Hypothalamus (tissue), 51 donors: ENCODE measurements at regions not wholly inside any gene's neighbourhood (a gene's known extent, or its start where the extent isn't known, plus 50 kb on each side); places are given as distances from the start of the nearest gene placed in this dataset.

Experiments used
- DNase-seq, 51 donors: peaks; one replicate each; lab custom pipeline; 2025; lab: John Stamatoyannopoulos, UW

DNA sequence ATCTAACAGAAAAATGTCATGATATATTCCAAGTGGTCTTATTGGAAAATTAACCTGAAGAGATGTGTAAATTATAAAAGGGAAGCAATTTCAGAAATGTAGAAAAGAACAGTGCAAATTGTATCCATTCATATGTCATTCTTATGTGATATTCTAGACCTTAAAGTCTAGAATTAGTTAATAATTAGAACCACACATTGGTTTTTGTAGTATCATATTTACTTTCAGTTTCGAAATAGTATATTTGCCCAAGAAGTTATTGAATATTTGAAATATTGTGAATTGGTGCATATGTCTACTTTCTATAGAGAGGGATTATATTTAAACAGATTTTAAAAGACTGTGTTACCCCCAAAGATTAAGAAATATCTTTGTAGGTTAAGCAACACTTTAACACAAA is 1348.6 kb upstream of the ACVR2A start:
- DNase-seq = no peak

DNA sequence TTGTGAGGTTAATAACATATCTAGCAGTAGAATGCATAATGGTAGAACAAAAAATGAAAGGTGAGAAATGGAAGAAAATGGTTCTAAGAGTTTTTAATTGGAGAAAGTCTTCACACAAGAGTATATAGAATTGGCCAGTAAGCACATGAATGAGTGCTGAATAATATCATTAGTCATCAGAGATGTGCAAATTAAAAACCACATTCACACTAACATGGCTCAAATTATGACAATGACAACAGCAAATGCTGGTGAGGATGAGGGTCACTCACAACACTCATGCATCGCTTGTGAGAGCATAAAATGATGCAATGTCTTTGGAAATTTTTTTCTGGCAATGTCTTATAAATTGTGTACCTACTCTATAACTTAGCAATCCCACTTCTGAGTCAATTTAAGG is 1355.4 kb upstream of the ACVR2A start:
- no peak for DNase-seq

DNA sequence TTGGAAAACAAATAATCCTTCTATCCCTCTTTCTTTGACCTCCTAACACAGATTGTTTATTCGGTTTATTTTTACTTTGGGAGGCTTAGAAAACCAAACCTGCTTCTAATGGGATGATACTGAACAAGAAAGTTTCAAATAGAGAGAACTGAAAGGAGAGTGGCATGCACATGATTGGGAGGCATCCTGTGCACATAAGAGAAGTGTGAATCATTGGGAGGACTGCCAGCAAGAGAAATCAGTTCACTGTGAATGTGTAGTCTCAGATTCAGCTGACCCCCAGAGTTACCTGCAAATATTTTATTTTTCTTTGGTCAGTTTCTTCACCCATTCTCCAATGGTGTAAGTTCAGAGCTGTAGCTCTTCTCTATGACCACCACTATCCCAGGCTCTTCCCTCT is 1363.2 kb upstream of the ACVR2A start:
- DNase-seq = no peak

DNA sequence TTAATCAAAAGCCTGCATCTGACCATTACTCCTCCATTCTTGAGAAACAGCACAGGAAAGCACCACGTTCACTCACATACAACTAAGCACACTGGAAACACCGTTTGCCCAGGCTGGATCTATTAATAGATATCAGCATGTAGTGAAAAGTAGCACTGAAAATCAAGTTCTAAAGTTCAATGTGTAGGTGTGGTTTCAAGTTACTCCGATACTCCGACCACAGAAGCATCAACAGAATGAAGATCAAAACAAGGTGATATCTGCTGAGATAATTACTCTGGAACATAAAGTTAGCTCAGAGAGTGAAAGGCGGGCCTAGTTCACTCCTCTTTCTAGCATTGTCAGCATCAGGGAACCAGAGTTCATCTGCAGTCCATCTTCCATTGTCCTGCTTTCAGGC is 1367.4 kb upstream of the ACVR2A start:
- no peak for DNase-seq

DNA sequence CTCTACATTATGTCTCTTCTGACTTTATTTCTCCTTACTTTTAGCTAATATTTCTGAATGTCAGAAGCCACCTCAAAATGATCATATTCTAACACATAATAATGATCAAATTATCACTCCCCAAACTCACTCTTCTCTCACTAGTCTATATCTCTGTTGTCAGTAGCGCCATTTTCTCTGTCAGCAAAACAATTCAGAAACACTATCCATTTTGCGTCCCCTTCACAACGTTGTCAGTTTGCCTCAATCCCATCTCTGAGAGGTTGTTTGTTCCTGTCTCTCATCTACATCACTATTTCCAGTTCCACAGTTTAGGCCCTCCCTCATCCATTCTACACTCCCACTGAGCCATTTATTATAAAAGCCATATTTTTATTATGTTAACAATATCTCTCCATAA is 1376.3 kb upstream of the ACVR2A start:
- DNase-seq = no peak

DNA sequence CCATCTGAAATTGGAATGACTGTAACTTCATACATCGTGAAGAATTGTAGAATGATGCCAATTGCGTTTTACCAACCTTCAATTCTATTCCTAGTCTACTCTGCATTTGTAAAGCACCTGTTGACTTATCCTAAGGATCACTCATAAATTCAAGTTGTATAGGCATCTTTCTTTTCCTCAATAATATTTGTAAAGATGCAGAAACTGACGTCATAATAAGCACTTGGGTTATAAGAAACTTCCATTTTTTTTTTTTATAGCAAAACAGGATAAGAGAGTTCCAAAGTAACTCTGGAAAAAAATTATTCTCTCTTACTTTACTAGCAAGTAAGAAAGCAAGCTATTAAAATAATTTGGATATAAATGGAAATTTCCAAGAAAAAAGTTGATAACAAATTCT is 1377.4 kb upstream of the ACVR2A start:
- DNase-seq = no peak

DNA sequence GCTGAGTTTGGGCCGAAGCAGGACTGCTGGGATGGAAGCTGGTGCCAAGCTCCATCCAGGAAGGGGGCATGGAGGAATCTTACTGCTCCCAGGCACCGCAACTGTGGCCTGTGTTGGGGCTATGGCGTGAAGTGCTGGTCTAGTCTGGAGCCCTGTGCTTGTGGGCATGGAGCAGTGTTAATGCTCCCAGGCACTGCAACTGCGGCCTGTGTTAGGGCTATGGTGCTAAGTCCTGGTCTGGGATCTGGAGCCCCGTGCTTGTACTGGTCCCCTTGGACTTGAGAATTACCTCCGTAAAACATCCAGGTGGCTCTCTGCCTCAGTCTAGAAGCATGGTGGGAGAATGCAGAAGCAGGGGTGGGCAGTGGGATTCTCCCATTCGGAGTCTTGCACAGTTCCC is 1379.4 kb upstream of the ACVR2A start:
- no peak for DNase-seq

DNA sequence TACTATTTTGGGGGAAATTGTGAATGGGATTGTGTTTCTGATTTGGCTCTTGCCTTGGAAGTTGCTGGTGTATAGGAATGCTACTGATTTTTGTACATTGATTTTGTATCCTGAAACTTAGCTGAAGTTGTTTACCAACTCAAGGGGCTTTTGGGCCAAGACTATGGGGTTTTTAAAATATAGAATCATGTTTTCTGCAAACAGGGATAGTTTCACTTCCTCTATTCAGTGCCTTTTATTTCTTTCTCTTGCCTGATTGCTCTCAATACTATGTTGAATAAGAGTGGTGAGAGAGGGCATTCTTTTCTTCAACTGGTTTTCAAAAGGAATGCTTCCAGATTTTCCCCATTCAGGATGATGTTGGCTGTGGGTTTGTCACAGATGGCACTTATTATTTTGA is 1383.8 kb upstream of the ACVR2A start:
- no peak for DNase-seq

DNA sequence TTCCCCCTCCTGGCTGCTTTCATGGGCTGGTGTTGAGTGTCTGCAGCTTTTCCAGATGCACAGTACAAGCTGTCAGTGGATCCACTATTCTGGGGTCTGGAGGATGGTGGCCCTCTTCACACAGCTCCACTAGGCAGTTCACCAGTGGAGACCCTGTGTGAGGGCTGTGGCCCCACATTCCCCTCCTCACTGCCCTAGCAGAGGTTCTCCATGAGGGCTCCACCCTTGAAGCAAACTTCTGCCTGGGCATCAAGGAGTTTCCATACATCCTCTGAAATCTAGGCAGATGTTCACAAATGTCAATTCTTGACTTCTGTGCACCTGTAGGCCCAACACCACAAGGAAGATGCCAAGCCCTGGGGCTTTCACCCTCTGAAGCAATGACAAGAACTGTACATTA is 1386.2 kb upstream of the ACVR2A start:
- DNase-seq = no peak

DNA sequence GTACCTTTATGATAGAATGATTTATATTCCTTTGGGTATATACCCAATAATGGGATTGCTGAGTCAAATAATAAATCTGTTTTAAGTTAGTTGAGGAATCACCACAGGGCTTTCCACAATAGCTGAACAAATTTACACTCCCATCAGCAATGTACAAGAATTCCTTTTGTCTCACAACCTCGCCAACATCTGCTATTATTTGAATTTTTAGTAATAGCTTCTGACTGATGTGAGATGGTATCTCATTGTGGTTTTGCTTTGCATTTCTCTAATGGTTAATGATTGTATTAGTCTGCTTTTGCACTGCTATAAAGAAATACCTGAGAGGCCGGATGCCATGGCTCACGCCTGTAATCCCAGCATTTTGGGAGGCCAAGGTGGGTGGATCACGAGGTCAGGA is 1387.6 kb upstream of the ACVR2A start:
- DNase-seq = no peak

DNA sequence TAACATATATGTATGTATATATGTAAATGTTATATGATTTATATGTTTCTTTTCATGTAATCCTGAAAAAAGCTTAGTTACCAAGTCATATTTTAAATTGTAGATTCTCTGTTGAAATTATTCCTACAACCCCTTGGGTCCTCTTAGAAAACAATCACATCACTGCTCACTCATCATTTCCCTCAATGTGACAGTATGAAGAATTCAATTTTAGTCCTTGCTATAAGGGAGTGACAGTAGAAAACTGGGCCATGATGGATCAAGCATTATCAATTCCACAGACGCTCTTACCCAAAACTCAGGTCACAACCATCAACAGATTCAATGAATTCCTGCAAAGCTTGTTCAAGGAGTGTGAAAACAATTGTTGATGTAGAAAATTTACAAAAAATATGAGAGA is 1389.5 kb upstream of the ACVR2A start:
- DNase-seq = no peak

DNA sequence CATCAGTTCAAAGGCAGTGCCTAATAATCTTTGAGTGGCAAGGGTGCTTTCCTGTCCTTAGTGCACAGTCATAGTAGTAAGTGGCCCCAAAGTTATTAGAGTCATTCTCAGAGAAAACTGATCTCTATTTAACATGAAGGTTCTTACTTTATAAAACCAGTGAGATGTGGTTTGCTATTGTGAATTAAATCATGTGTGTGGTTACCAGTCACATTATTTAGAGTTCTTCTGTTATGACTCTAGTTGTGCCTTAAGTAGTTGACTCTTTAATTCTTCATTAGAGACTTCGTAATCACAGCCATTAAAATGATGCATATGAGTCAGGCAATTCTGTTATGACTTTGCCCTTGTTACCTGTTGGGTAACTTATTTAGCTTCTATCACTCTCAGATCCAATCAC is 1392.9 kb upstream of the ACVR2A start:
- no peak for DNase-seq

DNA sequence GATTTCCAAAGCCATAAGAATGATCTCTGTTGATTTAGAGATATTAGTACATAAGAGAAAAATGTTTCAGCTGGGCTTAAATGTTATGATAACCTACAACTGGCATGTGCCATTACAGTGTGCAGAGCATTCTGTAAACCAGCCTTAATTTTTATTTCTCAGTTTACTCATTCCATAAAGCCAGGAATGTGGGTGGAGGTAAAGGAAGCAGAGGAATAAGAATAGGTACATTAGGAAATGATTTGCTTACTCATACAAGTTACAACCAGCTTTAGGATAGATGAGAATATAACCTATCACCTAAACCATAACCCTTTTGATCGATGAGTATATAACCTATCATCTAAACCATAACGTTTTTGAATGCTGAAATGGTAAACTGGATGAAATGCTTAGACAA is 1394.7 kb upstream of the ACVR2A start:
- no peak for DNase-seq

DNA sequence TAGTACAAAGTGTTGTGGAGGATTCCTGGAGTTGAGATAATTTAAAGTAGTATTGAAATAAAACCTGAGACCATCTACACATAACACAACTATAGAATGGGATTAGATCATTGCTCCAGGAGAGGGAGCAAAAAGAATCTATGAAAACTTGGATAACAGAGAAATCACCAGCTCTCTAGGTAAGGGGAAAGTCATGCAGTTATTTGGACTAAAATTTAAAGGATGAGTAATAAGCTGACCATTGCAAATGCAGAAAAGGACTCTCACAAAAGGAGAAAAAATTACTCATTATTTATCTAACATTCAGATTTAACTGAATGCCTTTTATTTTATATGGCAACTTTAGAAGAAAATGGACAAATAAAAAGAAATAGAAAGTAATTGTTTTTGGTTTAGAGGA is 1399.8 kb upstream of the ACVR2A start:
- no peak for DNase-seq

DNA sequence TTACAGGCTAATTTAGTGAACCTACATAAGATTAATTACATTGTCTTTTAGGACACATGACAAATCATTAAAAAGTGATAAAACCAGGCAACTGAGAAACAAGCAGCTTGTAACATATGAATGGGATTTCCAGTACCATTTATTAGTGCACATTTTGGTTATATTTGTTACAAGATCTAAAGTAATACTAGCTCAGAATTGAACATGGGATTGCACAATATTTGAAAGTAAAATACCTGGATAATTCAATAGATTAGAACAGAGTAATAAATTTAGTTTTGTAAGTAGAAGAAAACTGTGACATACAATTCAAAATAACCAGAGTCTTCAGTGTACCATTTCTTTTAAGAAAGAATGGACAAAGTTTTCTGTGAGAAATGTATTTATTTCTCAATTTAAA is 1400.7 kb upstream of the ACVR2A start:
- no peak for DNase-seq

DNA sequence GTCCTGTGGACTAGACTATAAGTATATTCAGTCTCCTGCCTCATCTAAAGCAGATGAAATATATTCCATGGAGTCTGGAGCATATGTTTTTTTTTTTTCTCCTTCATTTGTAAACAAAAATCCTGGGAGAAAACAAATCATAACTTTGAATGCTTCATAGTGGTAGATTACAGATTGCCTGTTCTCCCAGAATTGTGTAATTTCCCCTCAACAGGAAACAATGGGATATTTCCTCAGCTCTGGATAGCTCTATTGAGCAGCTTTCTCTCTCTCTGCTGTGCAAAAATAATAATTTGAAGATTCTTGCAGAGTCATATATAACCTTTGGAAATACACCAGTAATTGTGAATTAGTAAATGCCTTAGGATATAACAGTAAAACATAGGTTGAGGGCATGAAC is 1406.6 kb upstream of the ACVR2A start:
- no peak for DNase-seq

DNA sequence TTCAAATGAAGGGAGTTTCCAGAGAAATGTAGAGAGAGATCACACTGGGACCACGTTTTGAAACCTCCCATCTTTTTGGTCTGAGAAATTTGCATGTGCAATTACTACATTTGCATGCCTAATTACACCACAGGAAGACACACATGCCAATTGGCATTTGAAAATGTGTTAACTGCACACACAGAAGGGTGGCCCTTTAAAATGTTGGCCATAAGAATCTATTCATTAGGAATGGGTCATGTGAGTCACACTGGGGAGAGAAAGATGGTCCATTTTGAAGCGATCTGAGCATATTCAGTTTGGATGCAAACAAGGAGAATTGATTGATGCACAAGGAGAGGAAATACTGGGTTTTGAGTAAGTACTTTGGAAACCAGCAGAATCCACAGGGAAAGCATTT is 1407.1 kb upstream of the ACVR2A start:
- no peak for DNase-seq

DNA sequence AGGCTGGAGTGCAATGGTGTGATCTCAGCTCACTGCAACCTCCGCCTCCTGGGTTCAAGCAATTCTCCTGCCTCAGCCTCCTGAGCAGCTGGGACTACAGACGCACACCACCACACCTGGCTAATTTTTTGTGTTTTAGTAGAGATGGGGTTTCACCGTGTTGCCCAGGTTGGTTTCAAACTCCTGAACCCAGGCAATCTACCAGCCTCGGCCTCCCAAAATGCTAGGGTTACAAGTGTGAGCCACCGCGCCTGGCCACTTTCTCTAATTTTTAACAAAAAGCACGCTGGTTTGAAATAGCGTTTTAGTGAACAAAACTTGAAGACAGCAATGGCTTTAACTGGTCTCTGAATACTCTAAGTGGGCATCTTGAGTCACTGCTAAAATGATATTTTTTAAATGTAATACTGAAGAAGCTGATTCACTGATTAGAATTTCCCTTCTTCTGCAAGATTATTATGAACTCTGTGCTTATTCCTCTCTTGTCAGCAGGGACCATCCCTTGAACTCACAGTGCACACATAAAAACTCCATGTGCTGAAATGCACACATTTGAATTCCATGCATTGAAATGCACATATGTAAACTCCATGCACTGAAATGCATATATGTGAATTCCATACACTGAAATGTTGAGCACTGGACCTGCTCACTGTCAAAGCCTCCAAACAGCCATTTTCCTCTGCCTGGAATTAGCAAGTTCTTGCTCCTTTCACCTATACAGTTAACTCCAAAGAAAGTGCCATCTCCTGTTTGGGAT is 1411.5 kb upstream of the ACVR2A start:
- no peak for DNase-seq

DNA sequence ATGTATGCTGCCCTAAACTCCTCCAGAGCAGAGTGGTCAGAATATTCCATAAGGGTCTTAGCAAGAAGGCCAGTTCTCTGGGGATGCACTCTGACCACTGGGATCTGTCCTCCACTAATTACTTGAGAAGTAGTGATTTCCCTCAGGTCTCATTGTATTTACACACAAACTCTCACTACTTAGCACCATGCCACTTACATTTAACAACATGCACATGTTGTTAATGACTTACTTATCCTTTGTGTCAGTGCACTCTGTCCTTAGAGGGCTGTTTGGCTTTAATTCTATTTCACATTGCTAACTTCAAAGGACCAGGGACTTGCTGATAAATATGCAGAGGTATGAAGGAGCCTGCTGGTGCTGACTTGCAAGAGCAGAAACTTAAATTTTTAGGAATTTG is 1415.5 kb upstream of the ACVR2A start:
- no peak for DNase-seq

DNA sequence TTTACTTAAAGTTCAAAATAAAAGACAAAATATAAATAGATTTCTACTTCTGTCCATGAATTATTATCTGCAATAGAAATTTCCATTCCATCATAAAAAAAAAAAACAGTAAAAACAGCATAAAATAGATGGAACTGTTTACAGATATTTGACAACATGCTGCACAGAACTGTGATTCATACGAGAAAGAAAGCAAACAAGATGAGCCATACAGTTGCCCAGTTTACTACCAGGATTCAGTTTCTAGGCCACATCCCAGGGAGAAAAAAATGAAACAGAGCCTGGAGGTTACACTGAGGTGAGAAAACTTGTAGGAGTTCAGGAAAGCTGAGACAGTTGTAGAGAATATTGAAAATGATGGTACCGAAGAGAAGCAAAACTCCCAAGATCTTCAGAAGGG is 1426.9 kb upstream of the ACVR2A start:
- no peak for DNase-seq

DNA sequence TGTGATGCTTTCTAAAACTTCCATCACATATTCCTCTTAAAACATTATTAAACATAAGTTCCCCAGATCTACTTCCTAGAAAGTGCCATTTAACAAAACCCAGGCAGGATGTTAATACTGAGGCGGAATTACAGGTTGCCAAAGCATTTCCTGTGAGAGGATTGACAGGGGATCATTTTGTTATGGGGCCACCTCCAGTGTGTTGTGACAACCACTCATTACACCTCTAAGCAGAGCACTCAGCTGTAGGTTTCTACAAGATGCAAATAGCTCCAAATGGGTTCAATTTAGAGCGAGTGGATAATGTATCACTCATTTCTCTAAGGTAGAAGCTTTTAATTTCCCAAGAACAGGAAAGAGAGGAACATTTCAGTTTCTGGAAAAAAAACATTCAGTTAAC is 1429.5 kb upstream of the ACVR2A start:
- no peak for DNase-seq

DNA sequence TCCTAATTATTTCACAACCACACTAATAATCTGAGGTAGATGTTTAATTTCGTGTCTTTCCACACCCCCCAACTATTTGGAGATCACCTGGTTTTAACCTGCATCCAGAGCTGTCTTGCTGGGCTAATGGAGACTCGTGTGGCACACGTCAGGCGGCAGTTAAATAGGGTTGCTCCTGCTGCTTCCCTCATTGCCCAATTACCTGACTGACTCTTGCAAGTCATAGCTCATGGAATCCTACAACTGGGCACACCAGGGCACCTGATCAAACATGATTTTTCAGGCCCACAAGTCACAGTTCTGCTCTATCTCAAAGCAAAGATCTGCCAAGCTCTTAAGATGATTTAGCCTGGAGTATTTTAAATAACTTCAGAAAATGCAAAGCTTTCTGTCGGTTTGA is 1430.4 kb upstream of the ACVR2A start:
- no peak for DNase-seq

DNA sequence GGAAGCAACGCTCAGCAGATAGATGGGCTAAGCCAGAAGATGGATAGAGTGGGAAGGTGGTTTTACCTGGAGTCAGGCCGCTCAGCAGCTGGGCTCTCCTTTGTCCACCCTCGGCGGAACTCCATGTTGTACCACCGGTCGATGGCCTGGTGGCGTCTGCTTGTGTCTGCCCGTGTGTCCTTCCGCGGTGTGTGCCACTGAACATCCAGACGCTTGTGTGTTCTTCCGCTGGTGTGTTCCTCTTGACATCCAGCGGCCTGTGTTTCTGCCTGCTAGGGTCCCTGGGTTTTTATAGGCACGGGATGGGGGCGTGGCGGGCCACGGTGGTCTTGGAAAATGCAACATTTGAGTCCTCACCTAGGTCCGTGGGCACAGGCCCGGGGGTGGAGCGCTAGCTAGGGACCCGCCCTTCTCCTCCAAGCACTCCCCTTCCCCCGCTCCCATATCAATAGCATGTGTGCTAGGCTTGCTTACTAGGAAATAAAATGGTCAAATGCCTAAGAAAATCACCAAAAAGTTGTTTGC is 1431.7 kb upstream of the ACVR2A start:
- no peak for DNase-seq
